NCI-H2171 (cell line): ENCODE measurements at regions not wholly inside any gene's neighbourhood (a gene's known extent, or its start where the extent isn't known, plus 50 kb on each side); places are given as distances from the start of the nearest gene placed in this dataset.
"Not testable (repeated sequence)": the region's sequence is repeated elsewhere in the genome, so short reads cannot be mapped to it uniquely, and the experiment has no call there.

Experiments used
- DNase-seq: peaks from one replicate; lab custom pipeline; 2025; lab: John Stamatoyannopoulos, UW

DNA sequence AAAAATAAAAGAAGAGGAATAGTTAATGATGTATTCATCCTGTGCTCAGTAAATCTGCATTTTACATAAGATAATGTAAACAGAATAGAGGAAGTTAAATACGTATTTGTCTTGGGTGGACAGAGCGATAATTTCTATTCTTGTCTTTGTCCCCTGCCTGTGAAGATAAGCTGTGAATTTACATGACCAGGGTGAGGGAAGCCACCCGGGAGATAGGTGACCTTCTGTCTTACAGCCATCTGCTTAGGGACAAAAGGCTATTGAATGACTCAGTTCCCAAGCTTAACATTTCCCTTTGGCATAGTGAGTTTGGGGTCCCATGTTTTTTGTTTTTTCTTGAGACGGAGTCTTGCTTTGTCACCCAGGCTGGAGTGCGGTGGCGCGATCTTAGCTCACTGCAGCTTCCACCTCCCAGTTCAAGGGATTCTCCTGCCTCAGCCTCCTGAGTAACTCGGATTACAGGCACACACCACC, 88.7 kb upstream of the KCTD7 start:
- DNase-seq: no peak

DNA sequence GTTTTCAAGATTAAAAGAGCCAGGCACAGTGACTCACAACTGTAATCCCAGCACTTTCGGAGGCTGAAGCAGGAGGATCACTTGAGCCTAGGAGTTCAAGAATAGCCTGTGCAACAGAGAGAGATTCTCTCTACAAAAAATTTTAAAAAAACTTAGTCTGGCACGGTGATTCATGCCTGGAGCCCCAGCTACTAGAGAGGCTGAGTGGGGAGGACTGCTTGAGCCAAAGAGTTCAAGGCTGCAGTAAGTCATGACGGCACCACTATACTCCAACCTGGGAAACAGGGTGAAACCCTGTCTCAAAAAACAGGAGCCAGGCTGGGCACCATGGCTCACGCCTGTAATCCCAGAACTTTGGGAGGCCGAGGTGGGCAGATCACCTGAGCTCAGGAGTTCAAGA, 86.6 kb upstream of the KCTD7 start:
- no peak for DNase-seq

DNA sequence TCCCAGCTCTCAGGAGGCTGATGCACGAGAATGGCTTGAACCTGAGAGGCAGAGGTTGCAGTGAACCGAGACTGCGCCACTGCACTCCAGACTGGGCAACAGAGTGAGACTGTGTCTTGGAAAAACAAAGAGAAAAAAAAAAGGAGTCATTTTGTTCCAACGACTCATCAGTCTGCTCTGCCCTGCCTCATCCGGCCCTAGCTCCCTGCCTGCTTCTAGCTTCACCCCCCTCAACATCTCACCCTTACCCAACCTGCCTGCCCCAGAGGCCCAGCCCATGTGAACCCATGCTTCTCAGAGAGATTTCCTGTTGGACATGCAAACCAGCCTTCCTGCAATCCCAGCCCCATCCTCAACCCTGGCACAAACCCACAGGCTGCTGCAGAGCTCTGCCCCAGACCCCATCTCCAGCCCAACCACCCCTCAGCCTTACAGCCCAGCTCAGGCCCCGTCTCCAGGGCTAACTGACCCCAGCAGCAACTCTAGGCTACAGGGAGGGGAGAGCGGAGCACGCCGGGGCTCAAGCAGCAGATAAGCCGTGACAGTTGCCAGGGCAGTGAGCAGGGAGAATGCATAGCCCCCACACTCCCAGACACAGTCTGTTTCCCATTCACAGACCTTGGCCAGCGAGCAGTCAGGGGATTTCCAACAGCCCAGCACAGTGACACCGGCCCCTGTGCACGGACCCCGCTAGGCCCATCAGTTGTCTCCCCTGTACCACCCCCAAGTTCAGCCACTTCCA, 86.0 kb upstream of the KCTD7 start:
- no peak for DNase-seq

GRCh38 chr7:66549466-66549865, 79.2 kb upstream of the KCTD7 start:
- DNase-seq: no peak

GRCh38 chr7:66553001-66553400, 75.7 kb upstream of the KCTD7 start:
- no peak for DNase-seq

- not testable (repeated sequence) for DNase-seq
Observed at GRCh38 chr7:66553675-66554074, 75.0 kb upstream of the KCTD7 start.

DNA sequence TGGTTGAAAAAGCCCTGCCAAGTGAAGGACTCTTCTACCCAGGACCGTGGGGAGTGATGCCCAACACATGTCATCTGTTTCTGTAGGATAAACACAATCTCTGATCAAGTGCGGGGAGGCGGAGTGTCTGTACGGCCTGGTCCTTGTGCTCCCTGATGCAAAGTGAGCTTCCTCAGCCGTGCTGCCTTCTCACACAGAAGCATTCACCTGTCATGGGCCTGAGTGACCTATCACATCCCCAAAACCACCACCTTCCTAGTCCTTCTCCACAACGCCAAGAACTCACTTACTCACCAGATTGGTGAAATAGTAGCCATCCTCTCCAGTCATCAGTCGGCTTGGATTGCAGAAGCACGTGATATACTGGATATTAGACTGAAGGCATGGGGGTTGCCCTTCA, 74.4 kb upstream of the KCTD7 start:
- not testable (repeated sequence) for DNase-seq

DNA sequence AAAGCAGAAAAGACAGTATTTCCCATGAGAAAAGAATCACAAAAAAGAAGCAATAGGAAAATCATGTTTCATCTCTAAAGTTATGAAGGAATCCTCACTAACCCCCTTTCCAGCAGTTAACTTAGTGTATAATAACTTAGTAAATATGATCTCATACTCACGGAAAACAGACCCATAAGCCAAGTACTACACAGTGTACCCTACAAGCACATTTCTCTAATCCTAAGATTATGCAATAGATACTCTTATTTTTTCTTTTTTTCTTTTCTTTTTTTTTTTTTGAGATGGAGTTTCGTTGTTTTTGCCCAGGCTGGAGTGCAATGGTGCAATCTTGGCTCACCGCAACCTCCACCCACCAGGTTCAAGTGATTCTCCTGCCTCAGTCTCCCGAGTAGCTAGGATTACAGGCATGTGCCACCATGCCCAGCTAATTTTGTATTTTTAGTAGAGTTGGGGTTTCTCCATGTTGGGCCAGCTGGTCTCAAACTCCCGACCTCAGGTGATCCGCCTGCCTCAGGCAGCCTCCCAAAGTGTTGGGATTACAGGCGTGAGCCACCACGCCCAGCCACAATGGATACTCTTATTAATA, 73.7 kb upstream of the KCTD7 start:
- not testable (repeated sequence) for DNase-seq

DNA sequence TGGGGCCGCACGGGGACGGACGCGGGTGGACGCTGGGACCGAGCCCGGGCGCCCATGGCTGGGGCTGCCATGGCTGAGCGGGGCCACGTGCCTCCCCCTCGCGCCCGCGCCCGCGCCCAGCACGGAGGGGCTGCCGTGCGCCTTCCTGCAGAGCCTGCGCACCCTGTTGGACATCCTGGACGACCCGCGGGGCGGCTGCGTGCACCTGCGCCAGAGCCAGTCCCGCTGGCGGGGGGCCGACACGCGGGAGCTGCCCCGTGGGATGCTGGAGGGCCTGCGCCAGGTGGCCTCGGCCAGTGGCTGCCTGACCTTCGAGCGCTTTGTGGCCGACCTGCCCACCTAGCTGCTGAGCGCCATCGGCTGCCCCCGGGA, 72.5 kb upstream of the KCTD7 start:
- no peak for DNase-seq

DNA sequence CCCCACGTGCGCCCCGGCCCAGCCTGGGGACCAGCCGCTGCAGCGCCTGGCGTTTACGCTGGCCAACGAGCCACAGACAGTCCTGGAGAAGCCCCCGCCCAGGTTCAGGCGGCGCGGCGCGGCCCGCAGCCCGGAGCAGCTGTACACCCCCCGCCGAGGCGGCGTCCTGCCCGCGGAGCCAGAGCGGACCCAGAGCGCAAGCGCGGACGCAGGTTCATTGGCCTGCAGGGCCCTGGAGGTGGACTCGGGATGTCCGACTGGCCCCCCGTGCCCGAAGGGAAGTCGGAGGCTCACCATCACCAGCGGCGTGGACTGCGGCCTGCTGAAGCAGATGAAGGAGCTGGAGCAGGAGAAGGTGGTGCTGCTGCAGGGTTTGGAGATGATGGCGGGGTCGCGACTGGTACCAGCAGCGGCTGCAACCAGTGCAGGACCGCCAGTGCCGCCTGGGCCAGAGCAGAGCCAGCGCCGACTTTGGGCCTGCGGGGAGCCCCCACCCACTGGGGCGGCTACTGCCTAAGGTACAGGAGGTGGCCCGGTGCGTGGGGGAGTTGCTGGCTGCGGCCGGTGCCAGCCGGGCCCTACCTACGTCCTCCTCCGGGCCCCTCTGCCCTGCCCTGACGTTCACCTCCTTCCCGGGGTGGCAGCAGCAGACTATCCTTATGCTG, 72.0 kb upstream of the KCTD7 start:
- no peak for DNase-seq

DNA sequence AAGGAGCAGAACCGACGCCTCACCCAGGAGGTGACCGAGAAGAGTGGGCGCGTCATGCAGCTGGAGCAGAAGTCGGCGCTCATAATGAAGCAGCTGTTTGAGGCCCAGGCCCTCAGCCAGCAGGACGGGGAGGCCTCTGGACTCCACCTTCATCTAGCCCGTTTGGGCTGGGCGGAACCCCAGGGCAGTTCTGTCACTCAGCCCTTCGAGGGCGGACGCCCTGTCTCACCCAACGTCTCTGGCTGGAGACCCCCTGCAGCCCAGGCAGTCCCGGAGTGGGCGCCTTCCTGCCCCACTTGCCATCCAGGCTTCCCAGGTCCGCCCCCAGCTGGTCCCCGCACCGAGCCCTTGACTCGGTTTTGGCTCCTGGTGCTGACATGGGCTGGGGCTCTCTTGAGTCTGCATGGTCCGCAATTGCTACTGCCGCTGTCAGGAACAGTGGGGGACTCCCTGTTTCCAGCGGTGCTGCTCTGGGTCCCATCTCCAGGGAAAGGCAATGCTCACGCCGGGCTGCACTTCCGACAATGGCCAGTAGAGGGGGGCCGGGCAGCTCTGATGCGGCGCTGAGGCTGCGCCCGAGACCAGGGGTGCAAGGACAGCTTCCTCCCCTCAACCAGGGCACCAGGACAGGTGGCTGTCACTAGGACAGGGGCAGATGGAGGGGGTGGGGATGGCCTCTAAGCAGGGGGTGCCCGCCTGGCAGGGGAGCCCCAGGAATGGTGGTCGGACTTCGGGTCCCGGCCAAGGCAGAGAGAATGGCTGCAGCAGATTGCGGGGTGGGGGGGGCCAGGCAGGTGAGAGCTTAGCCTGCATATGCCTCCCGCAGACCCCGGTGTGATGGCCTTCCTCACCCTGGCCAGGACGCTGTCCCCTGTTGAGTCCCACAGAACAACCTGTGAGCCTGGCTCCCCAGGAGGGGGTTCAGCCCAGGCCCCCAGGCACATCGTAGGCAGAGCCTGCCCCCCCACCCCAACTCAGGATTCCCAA, 71.2 kb upstream of the KCTD7 start:
- peak; percentile 22 for DNase-seq

- no peak for DNase-seq
Observed at GRCh38 chr7:66558201-66558641, 70.5 kb upstream of the KCTD7 start.

DNA sequence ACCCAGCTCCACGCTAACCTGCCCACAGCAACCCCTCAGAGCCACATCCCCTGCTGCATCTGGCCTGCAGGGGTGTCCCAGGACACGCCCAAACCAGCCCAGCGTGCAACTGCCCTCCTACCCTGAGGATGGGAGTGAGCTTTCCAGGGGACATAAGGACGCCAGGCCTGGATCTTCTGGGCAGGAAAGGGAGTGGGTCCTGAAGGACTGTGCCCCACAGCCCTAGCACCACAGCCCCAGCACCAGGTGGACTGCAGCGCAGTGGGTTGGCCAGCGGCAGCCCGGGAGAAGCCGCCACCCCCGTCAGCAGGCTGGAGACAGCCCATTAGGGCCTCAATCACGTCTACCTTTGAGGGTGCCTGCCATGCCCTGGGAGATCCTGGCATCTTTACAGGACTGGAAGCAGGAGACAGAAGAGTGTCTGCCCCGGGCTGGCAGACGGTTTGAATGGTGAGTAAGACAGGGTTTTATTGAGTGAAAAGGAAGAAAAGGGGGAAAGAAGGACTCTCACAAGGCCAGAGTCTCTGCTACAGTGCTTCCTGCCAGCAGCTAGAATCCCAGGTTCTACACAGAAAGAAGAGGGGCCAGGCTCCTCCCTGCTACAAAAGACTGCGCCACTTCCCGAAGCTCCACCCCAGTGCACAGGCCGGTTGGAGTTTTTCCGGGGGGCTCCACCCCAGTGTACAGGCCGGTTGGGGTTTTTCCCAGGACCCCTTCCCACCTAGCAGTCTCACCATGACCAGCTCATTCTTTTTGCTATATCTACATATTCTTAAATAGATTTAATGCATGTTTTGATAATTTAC, 69.8 kb upstream of the KCTD7 start:
- DNase-seq: no peak

DNA sequence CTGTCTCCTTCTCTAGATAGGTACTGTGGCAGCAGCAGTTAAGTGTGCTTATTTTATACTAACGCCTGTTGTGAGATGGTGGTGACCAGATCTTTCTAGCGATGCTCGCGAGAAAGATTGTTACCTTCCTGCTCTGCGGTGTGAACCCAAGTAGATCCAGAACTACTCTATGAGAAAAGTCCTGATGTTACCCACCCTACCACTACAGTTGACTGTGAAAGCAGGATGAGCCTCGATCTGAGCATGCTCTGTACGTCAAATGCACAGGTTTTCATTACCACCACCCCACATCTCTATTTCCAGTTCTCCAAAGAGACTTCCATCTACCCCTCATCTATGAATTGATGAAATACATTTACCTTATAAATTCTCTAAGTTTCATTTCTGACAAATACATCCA, 64.6 kb upstream of the KCTD7 start:
- DNase-seq: no peak

GRCh38 chr7:66570179-66570578, 58.5 kb upstream of the KCTD7 start:
- not testable (repeated sequence) for DNase-seq

GRCh38 chr7:66571568-66571967, 57.1 kb upstream of the KCTD7 start:
- no peak for DNase-seq

- not testable (repeated sequence) for DNase-seq
Observed at GRCh38 chr7:66573782-66574495, 54.7 kb upstream of the KCTD7 start.

GRCh38 chr7:66574768-66575167, 53.9 kb upstream of the KCTD7 start:
- not testable (repeated sequence) for DNase-seq

GRCh38 chr7:66575398-66575797, 53.3 kb upstream of the KCTD7 start:
- DNase-seq: no peak

DNA sequence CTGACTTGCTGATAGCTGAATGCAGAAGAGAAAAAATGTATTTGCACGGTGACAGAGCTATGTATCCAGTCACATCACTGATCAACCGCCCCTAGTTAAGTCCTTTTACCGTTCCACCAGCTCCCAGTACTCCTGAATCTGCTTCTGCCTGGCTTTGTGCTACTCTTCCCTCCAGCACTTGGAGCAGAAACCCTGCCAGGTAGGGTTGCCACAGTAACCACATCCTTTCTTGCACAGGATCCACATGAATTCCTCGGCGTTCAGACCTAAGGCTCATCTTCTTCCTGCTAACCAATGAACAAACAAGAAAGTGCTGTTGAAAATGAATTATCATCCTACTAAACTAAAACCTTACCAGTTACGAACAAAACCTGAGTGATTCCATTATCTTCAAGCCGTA, 52.0 kb upstream of the KCTD7 start:
- no peak for DNase-seq
